ENCODE measurements at regions not wholly inside any gene's neighbourhood (a gene's known extent, or its start where the extent isn't known, plus 50 kb on each side); places are given as distances from the start of the nearest gene placed in this dataset.

- TF ChIP-seq, protein P1, sequence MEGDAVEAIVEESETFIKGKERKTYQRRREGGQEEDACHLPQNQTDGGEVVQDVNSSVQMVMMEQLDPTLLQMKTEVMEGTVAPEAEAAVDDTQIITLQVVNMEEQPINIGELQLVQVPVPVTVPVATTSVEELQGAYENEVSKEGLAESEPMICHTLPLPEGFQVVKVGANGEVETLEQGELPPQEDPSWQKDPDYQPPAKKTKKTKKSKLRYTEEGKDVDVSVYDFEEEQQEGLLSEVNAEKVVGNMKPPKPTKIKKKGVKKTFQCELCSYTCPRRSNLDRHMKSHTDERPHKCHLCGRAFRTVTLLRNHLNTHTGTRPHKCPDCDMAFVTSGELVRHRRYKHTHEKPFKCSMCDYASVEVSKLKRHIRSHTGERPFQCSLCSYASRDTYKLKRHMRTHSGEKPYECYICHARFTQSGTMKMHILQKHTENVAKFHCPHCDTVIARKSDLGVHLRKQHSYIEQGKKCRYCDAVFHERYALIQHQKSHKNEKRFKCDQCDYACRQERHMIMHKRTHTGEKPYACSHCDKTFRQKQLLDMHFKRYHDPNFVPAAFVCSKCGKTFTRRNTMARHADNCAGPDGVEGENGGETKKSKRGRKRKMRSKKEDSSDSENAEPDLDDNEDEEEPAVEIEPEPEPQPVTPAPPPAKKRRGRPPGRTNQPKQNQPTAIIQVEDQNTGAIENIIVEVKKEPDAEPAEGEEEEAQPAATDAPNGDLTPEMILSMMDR (IDR thresholded peaks at IDR 0.05) = no peak
- TF ChIP-seq POLR2A (IDR thresholded peaks at IDR 0.05) (no peak), EP300 (IDR thresholded peaks at IDR 0.05) (no peak)
Measured at GRCh38 chr5:115374057-115374775, 77.8 kb upstream of the CCDC112 start.

All from ovary (tissue), 3 donors.